ENCODE measurements at regions not wholly inside any gene's neighbourhood (a gene's known extent, or its start where the extent isn't known, plus 50 kb on each side); places are given as distances from the start of the nearest gene placed in this dataset.

DNA sequence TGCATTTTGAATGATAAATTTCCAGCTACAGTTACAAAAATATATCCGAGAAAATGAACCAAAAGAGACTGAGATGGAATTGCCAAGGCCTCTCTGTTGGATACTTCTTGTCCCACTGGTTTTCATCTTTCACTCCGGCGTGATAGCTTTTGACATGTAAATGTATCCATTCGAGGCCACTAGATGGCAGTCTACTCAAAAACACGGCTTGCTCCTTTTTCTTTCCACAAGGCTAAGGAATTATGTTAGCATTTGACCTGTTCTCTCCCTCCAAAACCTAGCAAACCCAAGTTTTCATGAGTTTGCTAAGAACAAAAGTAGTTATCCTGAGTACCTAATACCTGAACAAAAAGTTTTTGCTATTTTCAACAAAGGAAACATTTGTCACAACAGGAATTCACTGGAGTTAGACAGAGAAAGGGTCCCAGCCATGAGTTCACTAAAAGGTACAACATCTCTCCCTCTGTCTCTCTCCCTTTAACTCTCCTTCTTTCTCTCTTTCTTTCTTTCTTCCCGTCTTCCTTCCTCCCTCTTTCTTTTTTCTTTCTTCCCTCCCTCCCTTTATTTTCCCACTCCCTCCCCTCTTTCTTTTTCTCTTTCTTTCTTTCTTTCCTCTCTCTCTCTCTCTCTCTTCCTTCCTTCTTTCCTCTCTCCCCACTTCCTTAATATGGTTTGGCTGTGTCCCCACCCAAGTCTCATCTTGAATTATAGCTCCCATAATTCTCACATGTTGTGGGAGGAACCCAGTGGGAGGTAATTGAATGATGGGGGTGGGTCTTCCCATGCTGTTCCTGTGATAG is 207.9 kb upstream of the MYO3A start:
- FAIRE-seq, result peak; percentile 89
- Histone ChIP-seq H3K4me1 (replicated peaks in 1 of 4; ENCODE audit: control insufficient read depth in 3 of 4, insufficient read depth in 4 of 4, low read length in 3 of 4) (0 out of 7 replicates have a peak, but pooled peaks cover 0 to 2% (median 0%) of the 10 kb centered on the region in 4 experiments), H3K4ac (replicated peaks; ENCODE audit: insufficient read length, low read depth, low read length) (no peak overlapping the region)
- TF ChIP-seq POU5F1 (IDR thresholded peaks at IDR 0.05; ENCODE audit: low read depth, low read length) (peak; percentile 48; the same call in 1 of the 2 replicates), EZH2 (IDR thresholded peaks at IDR 0.05; ENCODE audit: low read depth, low read length, severe bottlenecking) (no peak), RAD21 (IDR thresholded peaks at IDR 0.05 in 1 of 2, conservative IDR thresholded peaks at IDR 0.05 in 1 of 2; ENCODE audit: low read depth in 2 of 2, low read length in 2 of 2) (peak; percentile 81 to 83), SP2 (IDR thresholded peaks at IDR 0.05; ENCODE audit: low read length) (no peak)
- TF ChIP-seq, protein P1, sequence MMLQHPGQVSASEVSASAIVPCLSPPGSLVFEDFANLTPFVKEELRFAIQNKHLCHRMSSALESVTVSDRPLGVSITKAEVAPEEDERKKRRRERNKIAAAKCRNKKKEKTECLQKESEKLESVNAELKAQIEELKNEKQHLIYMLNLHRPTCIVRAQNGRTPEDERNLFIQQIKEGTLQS (IDR thresholded peaks at IDR 0.05; ENCODE audit: insufficient read depth, low read depth, low read length), result no peak
- TF ChIP-seq, protein P2, sequence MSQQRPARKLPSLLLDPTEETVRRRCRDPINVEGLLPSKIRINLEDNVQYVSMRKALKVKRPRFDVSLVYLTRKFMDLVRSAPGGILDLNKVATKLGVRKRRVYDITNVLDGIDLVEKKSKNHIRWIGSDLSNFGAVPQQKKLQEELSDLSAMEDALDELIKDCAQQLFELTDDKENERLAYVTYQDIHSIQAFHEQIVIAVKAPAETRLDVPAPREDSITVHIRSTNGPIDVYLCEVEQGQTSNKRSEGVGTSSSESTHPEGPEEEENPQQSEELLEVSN (IDR thresholded peaks at IDR 0.05), result 0 out of 2 replicates have a peak, but pooled peaks have one; percentile 16
- TF ChIP-seq, protein P3, sequence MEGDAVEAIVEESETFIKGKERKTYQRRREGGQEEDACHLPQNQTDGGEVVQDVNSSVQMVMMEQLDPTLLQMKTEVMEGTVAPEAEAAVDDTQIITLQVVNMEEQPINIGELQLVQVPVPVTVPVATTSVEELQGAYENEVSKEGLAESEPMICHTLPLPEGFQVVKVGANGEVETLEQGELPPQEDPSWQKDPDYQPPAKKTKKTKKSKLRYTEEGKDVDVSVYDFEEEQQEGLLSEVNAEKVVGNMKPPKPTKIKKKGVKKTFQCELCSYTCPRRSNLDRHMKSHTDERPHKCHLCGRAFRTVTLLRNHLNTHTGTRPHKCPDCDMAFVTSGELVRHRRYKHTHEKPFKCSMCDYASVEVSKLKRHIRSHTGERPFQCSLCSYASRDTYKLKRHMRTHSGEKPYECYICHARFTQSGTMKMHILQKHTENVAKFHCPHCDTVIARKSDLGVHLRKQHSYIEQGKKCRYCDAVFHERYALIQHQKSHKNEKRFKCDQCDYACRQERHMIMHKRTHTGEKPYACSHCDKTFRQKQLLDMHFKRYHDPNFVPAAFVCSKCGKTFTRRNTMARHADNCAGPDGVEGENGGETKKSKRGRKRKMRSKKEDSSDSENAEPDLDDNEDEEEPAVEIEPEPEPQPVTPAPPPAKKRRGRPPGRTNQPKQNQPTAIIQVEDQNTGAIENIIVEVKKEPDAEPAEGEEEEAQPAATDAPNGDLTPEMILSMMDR (IDR thresholded peaks at IDR 0.05; ENCODE audit: control extremely low read depth in 1 of 3, insufficient read depth in 1 of 3, low read depth in 1 of 3, low read length in 3 of 3), result peak in 2 of 3 experiments; percentile 63 to 74; a peak in 3 of 4 replicates

More for the DNA sequence above, 207.9 kb upstream of the MYO3A start:
- H2BK15ac ChIP-seq (ENCODE audit: low read length), result no peak overlapping the region
- H3K4me2 ChIP-seq (ENCODE audit: insufficient read depth in 1 of 2, low read depth in 2 of 2, low read length in 2 of 2), result no peak overlapping the region
- no peaks in the 10 kb centered on the region; the same call in 1 of the 2 replicates for H3K23me2 ChIP-seq (ENCODE audit: low read depth, low read length)
- H3K27me3 ChIP-seq (replicated peaks in 1 of 4; ENCODE audit: control insufficient read depth in 3 of 4, extremely low read depth in 1 of 4, insufficient read depth in 3 of 4, low read length in 3 of 4), result no peaks in the 10 kb centered on the region
- H2BK20ac ChIP-seq (ENCODE audit: low read length), result no peak overlapping the region
- H2BK5ac ChIP-seq (ENCODE audit: low read depth, low read length), result no peak overlapping the region
- no peak overlapping the region for H4K5ac ChIP-seq (ENCODE audit: insufficient read length, low read depth, low read length)
- no peaks in the 10 kb centered on the region for H3K79me1 ChIP-seq (ENCODE audit: low read depth, low read length)
- no peak overlapping the region for H4K91ac ChIP-seq (replicated peaks; ENCODE audit: insufficient read length, low read length)
- no peaks in the 10 kb centered on the region for H4K20me1 ChIP-seq (replicated peaks in 1 of 2; ENCODE audit: control insufficient read depth in 1 of 2, insufficient read depth in 2 of 2, low read length in 2 of 2)
- no peak for DNase-seq (ENCODE audit: low read depth in 1 of 2, low spot score in 2 of 2)
- no peak overlapping the region for H4K8ac ChIP-seq (ENCODE audit: extremely low read depth, insufficient read depth, low read length)
- no peaks in the 10 kb centered on the region for H3K79me2 ChIP-seq (ENCODE audit: control insufficient read depth in 1 of 2, insufficient read depth in 2 of 2, low read length in 2 of 2)
- POLR2A ChIA-PET (ENCODE audit: partially characterized antibody), result no interaction called here
- WGBS, 2 experiments (ENCODE audit: extremely low coverage in 1 of 2, insufficient coverage in 1 of 2, insufficient read length in 1 of 2, insufficient replicate concordance in 2 of 2, low coverage in 1 of 2, low lambda C conversion rate in 2 of 2, missing lambda C conversion rate in 1 of 2), result 23 to 83% methylated on average over 1 to 6 of the region's 6 CpGs
- no peak overlapping the region for H3K14ac ChIP-seq (ENCODE audit: insufficient read length)
- no peaks in the 10 kb centered on the region for H3K36me3 ChIP-seq (ENCODE audit: control insufficient read depth in 2 of 4, insufficient read depth in 4 of 4, low read length in 3 of 4)
- H3K4me3 ChIP-seq (ENCODE audit: extremely low read depth in 1 of 4, insufficient read depth in 2 of 4, low read depth in 3 of 4, low read length in 4 of 4), result no peak overlapping the region
- H2BK12ac ChIP-seq (ENCODE audit: low read depth, low read length), result no peak overlapping the region
- H3K23ac ChIP-seq (ENCODE audit: insufficient read length), result no peak overlapping the region
- H3K56ac ChIP-seq (replicated peaks; ENCODE audit: insufficient read length, low read depth, low read length), result no peak overlapping the region
- no peak overlapping the region for H3K18ac ChIP-seq (ENCODE audit: extremely low read depth, low read length)
- H3K9ac ChIP-seq (replicated peaks in 1 of 4; ENCODE audit: extremely low read depth in 1 of 4, low read depth in 3 of 4, low read length in 3 of 4), result no peak overlapping the region
- H3K27ac ChIP-seq (ENCODE audit: low read depth, low read length), result no peak overlapping the region
- CTCF ChIA-PET (ENCODE audit: partially characterized antibody), result interaction anchor here (0.7 to 2.1 kb wide), 10 partner anchors 14 to 1334 kb away, joined by 3 to 10 read pairs (median 4); no protein-coding TSS in a partner anchor
- H2AFZ ChIP-seq (ENCODE audit: low read length), result no peak overlapping the region
- no peak overlapping the region for H2BK120ac ChIP-seq (replicated peaks; ENCODE audit: low read depth, low read length)
- no peaks in the 10 kb centered on the region for H3K9me3 ChIP-seq (ENCODE audit: insufficient read depth in 2 of 2, low read depth in 1 of 2, low read length in 1 of 2)
- no peak overlapping the region for H2AK5ac ChIP-seq (ENCODE audit: low read depth, low read length)
